SHP77 treated with DMSO at 0.1 percent for 48 hours (cell line): ENCODE measurements at regions not wholly inside any gene's neighbourhood (a gene's known extent, or its start where the extent isn't known, plus 50 kb on each side); places are given as distances from the start of the nearest gene placed in this dataset.
A peak's percentile ranks its signal among the peaks of the same experiment; 100 is the strongest.
"Not testable (repeated sequence)": the region's sequence is repeated elsewhere in the genome, so short reads cannot be mapped to it uniquely, and the experiment has no call there.

ENCODE experiments used
- DNase-seq: peaks from one replicate; lab custom pipeline; 2025; lab: John Stamatoyannopoulos, UW

DNA sequence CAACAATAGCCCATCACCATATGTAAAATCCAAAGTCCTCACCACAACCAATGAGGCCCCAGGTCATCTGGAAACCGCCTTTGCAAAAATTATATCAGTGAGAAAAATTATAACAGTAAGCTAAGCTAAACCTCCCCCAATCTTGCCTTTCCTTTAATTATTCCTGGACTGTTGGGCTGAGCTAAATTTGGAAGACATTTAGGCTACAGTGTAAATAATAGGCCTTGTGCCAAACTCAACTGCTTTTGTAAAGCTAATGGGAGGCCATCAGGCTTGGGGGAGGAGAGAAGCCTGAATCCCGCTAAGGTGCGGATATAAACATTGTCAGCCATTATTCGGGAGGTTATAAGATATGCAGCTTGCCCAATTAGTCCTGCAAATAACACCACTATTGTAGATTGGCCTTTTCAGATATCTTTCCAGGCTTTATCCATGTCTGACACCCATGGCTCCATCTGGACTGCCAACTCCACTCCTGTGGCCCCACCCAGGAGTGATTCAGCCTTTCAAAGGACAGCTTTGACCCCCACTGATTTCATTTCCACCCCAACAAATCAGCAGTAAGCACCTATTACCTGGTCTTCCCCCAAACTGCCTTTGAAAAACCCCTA lies 53.0 kb upstream of the CA12 start:
- peak; percentile 32 for DNase-seq

DNA sequence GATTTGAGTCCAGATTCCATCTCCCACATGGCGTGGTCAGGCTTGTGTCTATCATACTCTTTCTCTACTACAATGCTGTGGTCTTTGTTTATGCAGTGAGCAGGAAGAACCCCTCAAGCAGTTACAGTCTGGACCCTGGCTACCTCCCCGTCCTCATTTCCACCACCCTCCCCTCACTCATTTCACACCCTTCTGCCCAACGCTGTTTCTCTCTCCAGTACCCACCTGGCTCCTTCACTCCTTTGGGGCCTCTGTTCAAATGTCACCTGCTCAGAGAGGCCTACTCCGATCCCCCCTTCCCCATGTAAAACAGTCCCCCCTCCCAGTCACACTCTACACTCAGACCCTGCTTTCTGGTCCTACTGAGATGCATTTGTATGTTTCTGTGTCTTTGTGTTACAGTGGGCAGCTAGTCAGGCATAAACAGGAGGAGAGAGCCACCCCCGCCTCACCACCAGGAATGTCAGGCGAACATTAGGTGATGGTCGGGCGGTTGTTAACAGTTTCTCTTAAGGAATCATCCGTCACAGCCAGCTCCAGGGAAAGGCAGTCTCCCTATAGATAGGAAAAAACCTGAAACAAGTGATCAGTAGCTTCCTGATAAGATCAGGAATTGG lies 53.7 kb upstream of the CA12 start:
- no peak for DNase-seq

DNA sequence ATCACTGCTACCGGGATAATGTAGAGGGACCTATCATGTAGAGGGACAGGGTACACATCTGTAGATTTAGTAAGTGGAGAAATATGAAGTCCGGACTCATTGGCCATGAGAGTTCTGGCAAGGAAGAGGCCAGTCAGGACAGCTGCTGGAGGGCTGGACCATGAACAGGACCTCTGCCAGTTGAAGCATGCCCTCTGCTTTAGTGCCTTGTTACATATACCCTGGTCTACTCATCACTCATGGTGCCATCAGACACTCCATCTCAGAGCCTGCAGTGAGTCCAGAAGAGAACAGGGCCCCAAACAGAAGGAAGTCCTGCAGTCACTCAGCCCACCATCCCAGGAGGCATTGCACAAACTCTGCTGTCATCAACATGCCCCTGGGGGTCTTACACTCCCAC lies 54.7 kb upstream of the CA12 start:
- DNase-seq: no peak

DNA sequence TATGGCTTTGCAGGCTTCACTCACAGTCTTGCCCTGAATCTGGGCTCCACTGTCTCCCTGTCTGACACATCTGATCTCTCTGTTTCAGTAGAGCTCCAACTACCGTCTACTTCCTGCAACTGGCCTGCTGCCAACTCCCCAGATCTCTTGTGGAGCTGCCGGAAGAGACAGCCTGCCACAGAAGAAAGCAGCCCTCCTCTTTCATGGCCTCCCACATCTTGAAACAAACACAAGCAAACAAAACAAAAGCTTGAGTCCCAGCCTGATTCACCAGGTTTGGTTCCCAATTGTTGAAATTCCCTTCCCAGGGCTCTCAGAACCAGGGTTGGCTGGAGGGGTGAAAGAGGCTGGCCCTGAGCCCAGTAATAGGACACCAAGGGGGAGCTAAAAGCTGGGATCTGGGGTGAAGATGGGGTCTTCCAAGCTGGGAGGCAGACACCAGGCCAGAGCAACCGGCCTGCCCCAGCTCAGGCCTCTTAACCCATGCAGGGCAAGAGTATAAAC lies 55.3 kb upstream of the CA12 start:
- DNase-seq: peak; percentile 80

DNA sequence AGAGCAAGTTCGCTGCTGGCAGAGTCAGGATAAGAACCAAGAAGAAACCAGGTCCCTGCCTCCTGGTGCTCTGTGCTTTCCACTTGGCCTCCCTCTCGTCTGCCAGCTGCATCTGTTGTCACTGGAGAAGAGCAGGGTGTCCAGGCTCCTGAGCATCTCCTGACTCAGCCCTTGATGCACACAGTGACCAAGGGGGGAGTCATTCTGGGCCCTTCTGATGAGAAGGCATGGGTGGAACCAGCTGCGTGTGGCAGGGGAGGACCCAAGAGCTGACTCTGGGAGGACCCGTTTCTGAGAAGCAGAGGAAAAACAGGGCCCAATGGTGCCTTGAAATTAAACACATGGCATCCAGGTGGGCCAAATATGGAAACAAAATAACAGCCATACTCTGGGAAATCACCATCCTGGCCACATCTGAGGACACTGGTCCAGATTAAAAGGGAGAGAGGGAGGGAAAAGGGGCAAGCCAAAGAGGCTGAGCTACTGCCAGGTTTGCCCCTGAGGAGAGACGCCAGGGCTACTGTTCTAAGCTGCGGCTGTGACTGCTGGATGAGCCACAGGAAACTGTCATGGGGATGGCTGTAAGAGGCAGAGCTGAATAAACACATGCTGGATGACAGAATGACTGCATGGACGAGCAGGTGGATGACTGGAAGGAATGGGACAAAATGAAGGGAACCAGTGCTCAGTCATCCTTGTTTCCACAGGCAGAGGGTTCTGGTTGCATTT lies 58.1 kb upstream of the CA12 start:
- peak; percentile 50 for DNase-seq

DNA sequence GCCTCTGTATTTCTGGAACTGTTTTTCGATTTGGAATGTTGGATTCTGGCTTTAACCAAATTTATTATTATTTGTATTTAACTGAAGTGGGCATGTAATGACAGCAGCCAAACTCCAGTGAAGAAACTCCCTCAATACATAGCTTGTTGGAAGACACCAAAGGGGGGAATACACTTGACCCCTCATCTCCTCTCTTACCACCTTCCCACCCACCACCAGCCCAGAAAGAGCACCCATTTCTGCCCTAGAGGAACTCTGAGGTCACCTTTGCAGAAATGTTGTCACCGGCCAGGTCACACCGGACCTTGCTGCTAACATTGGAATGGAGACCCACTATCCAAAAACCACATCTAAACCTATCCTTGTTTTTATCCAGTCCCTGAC lies 58.6 kb upstream of the CA12 start:
- no peak for DNase-seq

DNA sequence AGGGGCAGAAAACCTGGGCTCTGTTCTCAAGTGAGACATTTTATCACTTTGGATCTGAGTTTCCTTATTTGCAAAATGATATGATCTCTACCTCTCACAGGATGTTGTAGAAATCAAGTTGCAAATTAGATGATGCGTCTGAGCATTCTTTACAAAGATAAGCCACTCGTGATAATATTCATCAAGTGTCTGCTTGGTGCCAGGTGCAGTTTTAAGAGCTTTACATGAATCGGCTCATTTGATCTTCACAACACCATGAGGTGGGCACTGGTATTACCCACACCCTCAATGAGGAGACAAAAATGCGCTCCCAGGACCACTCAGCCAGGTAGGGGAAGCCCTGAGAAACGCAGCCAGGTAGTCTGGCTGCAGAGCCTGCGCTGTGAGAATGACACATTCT lies 59.1 kb upstream of the CA12 start:
- no peak for DNase-seq

DNA sequence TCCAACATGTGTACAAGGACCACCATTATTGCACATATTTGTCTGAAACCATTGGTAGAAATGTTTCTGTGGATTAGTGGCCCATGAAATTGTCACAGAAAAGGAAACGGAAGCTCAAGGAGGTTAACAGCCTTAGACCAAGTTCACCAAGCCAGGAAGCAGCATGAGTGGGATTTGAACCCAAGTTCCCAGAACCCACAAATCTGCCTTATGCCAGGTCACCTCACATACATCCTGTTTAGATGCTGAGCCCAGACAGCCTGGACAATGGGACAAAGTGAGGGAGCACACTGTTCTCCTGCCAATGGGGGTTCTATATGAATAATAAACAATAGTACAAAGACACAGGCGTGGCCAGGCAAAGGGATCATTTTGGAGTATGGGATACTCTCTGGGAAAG lies 59.6 kb upstream of the CA12 start:
- DNase-seq: no peak

DNA sequence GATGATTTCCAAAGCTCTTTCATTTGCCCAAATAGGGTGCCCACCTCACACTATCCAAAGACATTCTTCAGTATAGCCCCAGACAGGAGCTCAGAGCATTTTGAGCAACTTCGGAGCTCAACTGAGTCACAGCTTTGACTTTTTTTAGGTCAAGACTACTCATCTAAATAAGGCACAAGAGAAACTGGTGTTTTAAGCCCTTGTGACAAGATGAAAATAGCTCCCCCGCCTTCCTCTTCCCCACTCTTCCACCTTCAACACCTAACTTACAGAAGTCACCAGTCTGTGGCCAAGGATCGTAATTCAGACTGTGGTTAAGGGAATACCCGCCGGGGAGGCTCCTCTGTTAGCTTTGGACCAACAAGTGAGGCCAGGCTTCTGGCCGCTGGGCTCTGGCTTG lies 60.4 kb upstream of the CA12 start:
- no peak for DNase-seq

DNA sequence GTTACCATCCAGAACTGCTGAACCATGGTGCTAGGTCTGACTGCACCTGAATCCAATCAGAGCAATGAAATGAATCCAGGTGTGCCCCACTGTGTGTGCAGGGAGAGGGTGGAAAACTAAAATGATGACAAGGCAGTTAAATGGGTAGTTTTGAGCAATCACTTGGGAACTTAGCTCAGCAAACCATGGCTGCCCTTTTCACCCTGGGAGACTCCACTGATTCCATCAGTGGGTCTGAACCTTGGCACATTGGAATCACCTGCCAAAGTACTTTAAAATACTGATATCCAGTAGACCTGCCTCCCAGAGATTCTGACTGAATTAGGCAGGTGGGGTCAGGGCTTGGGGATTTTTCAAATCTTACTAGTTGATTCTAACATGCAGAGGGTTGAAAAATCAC lies 59.8 kb upstream of the USP3 start:
- DNase-seq: no peak

DNA sequence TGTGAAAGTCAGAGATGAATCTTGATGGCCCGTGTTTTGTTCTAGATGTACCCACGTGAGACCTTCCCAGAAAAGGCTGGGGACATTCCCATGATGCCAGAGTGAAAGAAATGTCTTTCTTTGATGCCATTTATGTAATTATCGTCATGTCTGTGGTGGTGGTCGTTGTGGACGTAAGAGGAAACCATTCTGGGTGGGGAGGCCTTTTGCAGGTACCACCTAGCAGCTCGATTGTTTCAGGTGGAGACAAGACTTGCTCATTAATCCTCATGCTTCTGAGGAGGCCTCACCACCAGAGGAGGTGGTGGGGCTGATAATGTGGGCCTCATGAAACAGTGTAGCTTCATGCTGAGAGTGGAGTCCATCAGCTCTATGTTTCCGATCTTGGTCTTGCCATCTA lies 58.1 kb upstream of the USP3 start:
- DNase-seq: no peak

DNA sequence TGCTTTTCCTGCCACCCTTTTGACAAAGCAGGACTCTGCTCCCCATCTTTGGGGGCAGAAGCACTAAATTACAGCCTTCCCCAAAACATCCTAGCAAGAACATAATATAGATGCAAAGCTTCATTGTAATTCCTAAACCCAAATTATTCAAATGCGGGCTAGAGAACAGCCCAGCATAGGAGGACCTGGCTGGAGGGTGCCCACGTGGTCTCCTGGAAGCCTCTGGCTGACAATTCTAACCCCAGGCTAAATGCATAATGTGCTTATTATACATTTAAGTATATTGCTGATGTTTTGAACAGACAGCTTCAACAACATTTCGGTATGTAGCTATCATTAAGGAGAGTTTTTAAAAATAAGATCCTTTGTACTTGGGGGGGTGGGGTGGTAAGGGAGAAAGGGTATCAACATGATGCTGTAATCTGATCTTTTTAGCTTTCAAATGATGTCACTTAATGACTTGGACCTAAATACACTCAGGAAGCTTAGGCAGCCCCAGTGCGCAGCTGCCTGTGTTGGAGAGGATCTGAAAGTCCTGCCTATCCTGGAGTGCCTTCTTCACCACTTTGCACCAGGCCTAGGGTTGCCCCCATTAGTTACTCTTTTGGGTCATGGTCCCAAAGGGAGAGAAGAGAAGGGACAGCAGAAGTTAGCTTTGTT lies 57.2 kb upstream of the USP3 start:
- peak; percentile 23 for DNase-seq

DNA sequence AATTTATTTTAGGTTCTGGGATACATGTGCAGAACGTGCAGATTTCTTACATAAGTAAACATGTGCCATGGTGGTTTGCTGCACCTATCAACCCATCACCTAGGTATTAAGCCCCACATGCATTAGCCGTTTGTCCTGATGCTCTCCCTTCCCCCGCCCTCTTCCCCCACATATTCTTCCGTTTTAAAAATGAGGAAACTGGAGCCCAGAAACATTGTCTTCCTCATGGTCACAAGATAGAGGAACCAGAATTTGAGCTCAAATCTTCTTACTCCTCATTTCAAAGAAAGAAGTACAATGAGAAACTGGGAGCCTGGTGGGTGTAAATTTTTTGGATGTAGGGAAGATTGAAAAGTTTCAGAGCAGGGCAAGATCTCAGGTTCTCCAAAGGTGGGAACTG lies 56.1 kb upstream of the USP3 start:
- no peak for DNase-seq

DNA sequence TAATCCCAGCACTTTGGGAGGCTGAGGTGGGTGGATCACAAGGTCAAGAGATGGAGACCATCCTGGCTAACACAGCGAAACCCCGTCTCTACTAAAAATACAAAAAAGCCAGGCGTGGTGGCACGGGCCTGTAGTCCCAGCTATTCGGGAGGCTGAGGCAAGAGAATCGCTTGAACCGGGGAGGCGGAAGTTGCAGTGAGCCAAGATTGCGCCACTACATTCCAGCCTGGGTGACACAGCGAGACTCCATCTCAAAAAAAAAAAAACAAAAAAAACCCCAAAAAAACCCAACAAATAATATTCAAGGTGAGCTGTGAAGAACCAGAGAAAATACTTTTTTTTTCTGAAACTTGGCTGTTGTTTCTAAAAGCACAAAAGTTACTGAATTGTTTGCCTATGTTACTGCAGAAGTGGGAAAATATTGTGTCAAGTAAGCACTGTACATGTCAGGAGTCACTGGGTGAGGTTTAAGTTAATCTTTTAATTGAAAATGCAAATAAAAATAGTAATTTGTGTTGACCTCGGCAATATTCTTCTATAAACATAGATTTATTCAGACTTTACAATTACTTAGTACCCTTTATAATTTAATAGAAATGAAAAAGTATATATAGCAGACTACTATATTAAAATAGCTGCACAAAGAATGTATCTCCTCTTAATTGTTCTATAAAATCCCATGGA lies 55.4 kb upstream of the USP3 start:
- not testable (repeated sequence) for DNase-seq

DNA sequence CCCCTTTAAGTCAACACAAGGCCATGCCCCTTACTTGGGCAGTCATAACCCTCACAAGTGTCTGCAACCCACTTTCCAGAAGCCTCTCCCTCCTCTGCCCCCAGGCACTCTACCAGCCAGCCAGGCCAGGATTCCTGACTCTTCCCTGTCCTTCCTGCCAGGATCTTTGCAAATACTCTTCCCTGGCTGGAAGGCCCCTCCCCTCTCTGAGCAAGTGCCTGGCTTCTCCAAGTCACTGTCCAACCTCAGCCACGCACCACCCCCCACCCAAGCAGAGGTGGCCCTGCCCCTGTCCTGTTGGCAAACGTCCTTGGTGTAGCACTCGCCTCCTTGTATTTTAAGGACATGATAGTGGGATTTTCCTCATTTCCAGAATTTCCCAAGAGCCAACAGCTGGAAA lies 54.7 kb upstream of the USP3 start:
- no peak for DNase-seq

DNA sequence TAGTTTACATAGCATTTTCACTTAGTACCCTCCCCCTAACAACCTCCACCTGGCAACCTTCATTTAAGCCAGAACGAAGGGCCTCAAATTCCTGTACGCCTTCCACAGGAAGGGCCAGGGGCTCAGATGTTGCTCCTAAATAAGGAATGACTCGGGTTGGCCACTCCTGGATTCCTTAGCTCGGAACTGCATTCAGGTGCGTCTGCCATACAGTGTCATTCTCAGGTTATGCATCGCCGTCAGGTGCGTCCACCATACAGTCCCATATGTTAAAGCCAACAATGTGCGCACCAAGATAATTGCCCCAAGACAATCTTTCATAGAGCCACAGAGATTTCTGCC lies 53.5 kb upstream of the USP3 start:
- DNase-seq: no peak

DNA sequence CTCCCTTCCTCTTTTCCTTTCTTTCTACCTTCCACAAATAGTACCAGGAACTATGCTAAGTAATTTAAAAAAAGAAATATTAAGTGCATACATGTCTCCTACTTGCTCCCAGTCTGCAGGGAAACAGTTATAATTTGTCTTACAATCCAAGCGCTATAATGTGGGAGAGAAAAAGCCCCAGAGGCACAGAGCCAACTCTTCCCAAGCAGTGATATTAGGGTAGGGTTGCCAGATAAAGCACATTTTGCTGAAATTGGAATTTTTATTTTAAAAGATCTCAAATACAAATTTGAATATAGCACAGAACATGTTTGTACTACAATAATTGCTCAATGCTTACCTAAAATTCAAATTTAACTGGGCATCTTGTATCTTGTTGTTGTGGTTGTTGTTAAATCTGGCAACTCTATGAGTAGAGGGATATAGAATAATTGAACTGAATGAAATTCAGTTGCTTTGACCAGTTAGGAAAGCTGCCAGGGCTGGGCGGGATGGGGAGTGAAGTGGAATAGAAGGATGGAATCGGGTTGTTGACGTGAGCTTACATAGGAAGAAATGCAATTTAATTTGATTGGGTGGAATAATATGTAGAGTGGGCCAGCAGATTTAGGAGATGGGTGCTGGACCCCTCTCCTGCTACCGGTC lies 52.6 kb upstream of the USP3 start:
- no peak for DNase-seq

DNA sequence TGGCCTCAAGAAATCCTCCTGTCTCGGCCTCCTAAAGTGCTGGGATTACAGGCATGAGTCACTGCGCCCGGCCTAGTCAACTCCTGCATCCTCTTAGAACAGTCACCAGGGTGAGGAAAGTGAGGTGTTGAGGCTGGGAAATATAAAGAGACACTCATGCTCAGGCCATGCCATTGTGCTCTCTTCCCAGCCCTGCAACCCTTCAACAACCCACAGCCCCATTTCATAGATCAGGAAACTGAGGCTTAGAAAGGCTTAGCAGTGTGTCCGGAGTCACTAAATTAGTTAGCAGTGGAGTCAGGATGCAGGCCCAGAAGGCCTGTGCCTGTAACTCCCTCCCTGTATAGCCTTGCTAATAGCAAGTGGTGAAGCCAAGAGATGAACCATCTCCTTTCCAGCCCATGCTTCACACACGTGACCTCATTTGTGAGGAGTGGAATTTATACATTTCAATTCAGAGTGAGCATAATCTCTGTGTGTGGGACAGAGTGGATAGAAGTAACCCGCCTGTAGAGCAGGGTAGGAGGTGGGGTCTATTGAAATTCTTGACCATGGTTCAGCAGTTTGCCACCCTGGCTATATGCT lies 51.7 kb upstream of the USP3 start:
- DNase-seq: no peak

DNA sequence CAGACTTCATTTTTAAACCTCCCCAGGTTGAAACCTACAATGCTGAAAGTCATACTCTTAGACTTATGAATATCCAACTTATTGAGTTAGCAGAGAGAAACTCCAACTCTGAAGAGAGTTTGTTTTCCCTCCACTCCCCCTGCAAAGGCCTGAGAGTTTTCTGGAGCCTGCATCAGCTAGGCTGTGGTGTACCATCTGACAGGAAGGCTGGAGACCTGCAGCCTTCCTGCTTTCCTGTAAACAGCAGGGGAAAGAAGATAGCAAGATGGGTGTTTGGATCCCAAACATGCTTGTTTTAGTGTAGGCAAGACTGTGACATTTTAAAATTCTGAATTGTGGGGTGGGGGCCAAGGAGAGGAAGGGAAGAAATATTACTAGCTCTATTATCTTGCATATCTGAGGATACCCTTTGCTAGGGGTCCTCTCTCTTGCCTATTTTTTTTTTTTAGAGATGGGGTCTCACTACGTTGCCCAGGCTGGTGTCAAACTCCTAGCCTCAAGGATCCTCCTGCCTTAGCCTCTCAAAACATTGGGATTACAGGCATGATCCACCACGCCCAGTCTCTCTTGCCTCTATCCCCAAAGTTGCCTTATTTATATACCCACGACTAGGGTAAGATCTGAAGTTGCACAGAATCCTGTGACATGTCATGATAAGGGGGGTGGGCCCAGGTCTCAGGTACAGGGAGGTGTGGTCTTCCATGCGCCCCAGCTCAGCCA lies 51.0 kb upstream of the USP3 start:
- DNase-seq: no peak

DNA sequence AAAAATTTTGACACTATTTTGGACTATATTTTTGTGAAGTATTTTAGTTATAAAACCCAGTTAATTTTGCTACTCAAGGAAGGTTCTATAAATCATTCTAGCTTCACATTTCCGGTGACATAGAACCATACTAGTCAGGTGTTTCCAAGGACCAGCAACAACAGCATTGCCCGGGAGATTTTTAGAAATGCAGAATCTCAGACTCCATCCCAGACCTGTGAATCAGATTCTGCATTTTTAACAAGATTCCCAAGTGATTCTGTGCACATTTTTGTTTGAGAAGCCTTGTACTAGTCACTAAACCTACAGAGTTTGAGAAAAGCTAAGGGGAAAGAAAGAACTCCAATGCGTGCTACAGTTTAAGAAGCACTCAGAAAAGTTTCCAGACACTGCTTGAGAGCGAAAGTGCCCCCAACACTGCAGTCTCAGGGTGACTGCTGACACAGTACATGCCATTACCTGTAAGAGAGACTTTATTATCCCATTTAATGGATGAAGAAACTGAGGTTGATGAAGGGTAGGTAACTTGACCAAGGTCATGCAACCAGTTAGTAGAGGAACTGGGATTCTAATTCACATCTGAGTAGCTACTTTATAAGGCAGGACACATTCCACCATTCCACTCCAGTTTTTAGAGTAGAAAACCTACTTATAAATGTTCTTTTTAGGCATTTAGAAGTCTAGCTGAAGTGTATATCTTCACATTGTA lies 49.7 kb upstream of the USP3 start:
- DNase-seq: no peak
